Activated naive CD4-positive, alpha-beta T cell treated with anti-CD3 and anti-CD28 coated beads, Interleukin-2, amount 50 U/mL, for 72 hours (primary cell): ENCODE measurements at regions not wholly inside any gene's neighbourhood (a gene's known extent, or its start where the extent isn't known, plus 50 kb on each side); places are given as distances from the start of the nearest gene placed in this dataset.

Experiments used
- ATAC-seq, 2 donors: fragments of 150-1000 bp; cut with Tn5 transposase; 2 replicates each; pipeline ENCODE4 v1.10.0; 2021; ENCODE audit warnings: mild to moderate bottlenecking in 2 of 2, moderate library complexity in 2 of 2
- DNase-seq, 2 donors: peaks; one replicate each; pipeline ENCODE4 v3.0.0; 2021 to 2022; ENCODE audit warnings: low spot score in 2 of 2
- H3K27ac Mint-ChIP-seq, 2 donors: one replicate each; pipeline ENCODE4 v1.8.0; 2022; ENCODE audit warnings: mild to moderate bottlenecking in 2 of 2, mixed read lengths in 2 of 2
- H3K36me3 Mint-ChIP-seq, 2 donors: one replicate each; pipeline ENCODE4 v1.8.0; 2022; ENCODE audit warnings: mixed read lengths in 2 of 2
- H3K9me3 Mint-ChIP-seq, 2 donors: one replicate each; pipeline ENCODE4 v1.8.0; 2022; ENCODE audit warnings: mixed read lengths in 2 of 2

- ATAC-seq (no peak), DNase-seq (no peak)
- Mint-ChIP-seq H3K36me3 (peaks cover 0 to 4% of the 10 kb centered on the region in 2 donors), H3K27ac (no peak overlapping the region), H3K9me3 (peaks cover 0 to 16% of the 10 kb centered on the region in 2 donors)
Measured at GRCh38 chr2:147099845-147100244, 745.0 kb upstream of the ACVR2A start.

- H3K9me3 Mint-ChIP-seq: peaks cover 0 to 12% of the 10 kb centered on the region in 2 donors
- DNase-seq: no peak
- peaks cover 0 to 4% of the 10 kb centered on the region in 2 donors for H3K36me3 Mint-ChIP-seq
- H3K27ac Mint-ChIP-seq: no peak overlapping the region
- ATAC-seq: no peak
Measured at GRCh38 chr2:147098940-147099339, 745.9 kb upstream of the ACVR2A start.

- Mint-ChIP-seq H3K27ac (no peak overlapping the region), H3K9me3 (peaks cover 0 to 7% of the 10 kb centered on the region in 2 donors), H3K36me3 (peaks cover 0 to 4% of the 10 kb centered on the region in 2 donors)
- DNase-seq: no peak
- no peak for ATAC-seq
Measured at GRCh38 chr2:147097747-147098146, 747.1 kb upstream of the ACVR2A start.

GRCh38 chr2:147096671-147097070 lies 748.2 kb upstream of the ACVR2A start:
- peaks cover 0 to 5% of the 10 kb centered on the region in 2 donors for H3K9me3 Mint-ChIP-seq
- no peak for DNase-seq
- peak; percentile 54 to 98 for ATAC-seq
- no peak overlapping the region for H3K27ac Mint-ChIP-seq
- H3K36me3 Mint-ChIP-seq: peaks cover 0 to 3% of the 10 kb centered on the region in 2 donors

- Mint-ChIP-seq H3K27ac (no peak overlapping the region), H3K36me3 (no peaks in the 10 kb centered on the region), H3K9me3 (peaks cover 0 to 5% of the 10 kb centered on the region in 2 donors)
- no peak for DNase-seq
- no peak for ATAC-seq
Measured at GRCh38 chr2:147095376-147095775, 749.5 kb upstream of the ACVR2A start.

GRCh38 chr2:147094077-147094476 lies 750.8 kb upstream of the ACVR2A start:
- H3K27ac Mint-ChIP-seq: no peak overlapping the region
- peaks cover 0 to 5% of the 10 kb centered on the region in 2 donors for H3K9me3 Mint-ChIP-seq
- no peak for DNase-seq
- ATAC-seq: no peak
- H3K36me3 Mint-ChIP-seq: no peaks in the 10 kb centered on the region

GRCh38 chr2:147092266-147092665 lies 752.6 kb upstream of the ACVR2A start:
- H3K27ac Mint-ChIP-seq: no peak overlapping the region
- no peaks in the 10 kb centered on the region for H3K36me3 Mint-ChIP-seq
- ATAC-seq: no peak
- DNase-seq: no peak
- H3K9me3 Mint-ChIP-seq: peaks cover 0 to 5% of the 10 kb centered on the region in 2 donors

- H3K27ac Mint-ChIP-seq: peak overlapping the region in 1 of 2 donors; percentile 52
- DNase-seq (no peak), ATAC-seq (no peak)
- no peaks in the 10 kb centered on the region for H3K36me3 Mint-ChIP-seq
- H3K9me3 Mint-ChIP-seq: peaks cover 0 to 5% of the 10 kb centered on the region in 2 donors
Measured at GRCh38 chr2:147091448-147091847, 753.4 kb upstream of the ACVR2A start.

- Mint-ChIP-seq H3K9me3 (no peaks in the 10 kb centered on the region), H3K36me3 (peaks cover 0 to 9% of the 10 kb centered on the region in 2 donors), H3K27ac (no peak overlapping the region)
- ATAC-seq (no peak), DNase-seq (no peak)
Measured at GRCh38 chr2:147088871-147089270, 756.0 kb upstream of the ACVR2A start.

- ATAC-seq (no peak), DNase-seq (no peak)
- Mint-ChIP-seq H3K36me3 (peaks cover 0 to 9% of the 10 kb centered on the region in 2 donors), H3K27ac (no peak overlapping the region), H3K9me3 (no peaks in the 10 kb centered on the region)
Measured at GRCh38 chr2:147086715-147087114, 758.1 kb upstream of the ACVR2A start.

GRCh38 chr2:147083664-147084063 lies 761.2 kb upstream of the ACVR2A start:
- H3K9me3 Mint-ChIP-seq: no peaks in the 10 kb centered on the region
- DNase-seq (no peak), ATAC-seq (no peak)
- no peak overlapping the region for H3K27ac Mint-ChIP-seq
- H3K36me3 Mint-ChIP-seq: peaks cover 0 to 9% of the 10 kb centered on the region in 2 donors

GRCh38 chr2:147082850-147083522 lies 761.8 kb upstream of the ACVR2A start:
- Mint-ChIP-seq H3K9me3 (no peaks in the 10 kb centered on the region), H3K27ac (no peak overlapping the region), H3K36me3 (peaks cover 0 to 9% of the 10 kb centered on the region in 2 donors)
- DNase-seq (peak in 1 of 2 donors; percentile 68), ATAC-seq (peak in 1 of 2 donors; percentile 69)

GRCh38 chr2:147081831-147082230 lies 763.0 kb upstream of the ACVR2A start:
- no peak overlapping the region for H3K27ac Mint-ChIP-seq
- ATAC-seq (no peak), DNase-seq (no peak)
- H3K36me3 Mint-ChIP-seq: peaks cover 0 to 9% of the 10 kb centered on the region in 2 donors
- no peaks in the 10 kb centered on the region for H3K9me3 Mint-ChIP-seq

GRCh38 chr2:147076634-147077033 lies 768.2 kb upstream of the ACVR2A start:
- H3K27ac Mint-ChIP-seq: no peak overlapping the region
- no peaks in the 10 kb centered on the region for H3K36me3 Mint-ChIP-seq
- no peak for DNase-seq
- no peaks in the 10 kb centered on the region for H3K9me3 Mint-ChIP-seq
- no peak for ATAC-seq

- no peak for ATAC-seq
- Mint-ChIP-seq H3K27ac (no peak overlapping the region), H3K36me3 (peaks cover 0 to 18% of the 10 kb centered on the region in 2 donors), H3K9me3 (peaks cover 4 to 16% of the 10 kb centered on the region in 2 donors)
- no peak for DNase-seq
Measured at GRCh38 chr2:147068071-147068470, 776.8 kb upstream of the ACVR2A start.

- DNase-seq (no peak), ATAC-seq (no peak)
- H3K27ac Mint-ChIP-seq: no peak overlapping the region
- peaks cover 4 to 16% of the 10 kb centered on the region in 2 donors for H3K9me3 Mint-ChIP-seq
- H3K36me3 Mint-ChIP-seq: peaks cover 0 to 18% of the 10 kb centered on the region in 2 donors
Measured at GRCh38 chr2:147067136-147067535, 777.7 kb upstream of the ACVR2A start.

- Mint-ChIP-seq H3K9me3 (peaks cover 4 to 8% of the 10 kb centered on the region in 2 donors), H3K27ac (no peak overlapping the region), H3K36me3 (peaks cover 0 to 18% of the 10 kb centered on the region in 2 donors)
- DNase-seq: no peak
- ATAC-seq: no peak
Measured at GRCh38 chr2:147062073-147062472, 782.8 kb upstream of the ACVR2A start.

- ATAC-seq (no peak), DNase-seq (no peak)
- Mint-ChIP-seq H3K9me3 (peaks cover 4 to 8% of the 10 kb centered on the region in 2 donors), H3K27ac (no peak overlapping the region), H3K36me3 (peaks cover 0 to 18% of the 10 kb centered on the region in 2 donors)
Measured at GRCh38 chr2:147061269-147061668, 783.6 kb upstream of the ACVR2A start.
